GM20000 (cell line): ENCODE measurements at regions not wholly inside any gene's neighbourhood (a gene's known extent, or its start where the extent isn't known, plus 50 kb on each side); places are given as distances from the start of the nearest gene placed in this dataset.

Experiments
- DNase-seq: peaks from one replicate; pipeline ENCODE4 v3.0.0; 2012; ENCODE audit warnings: low spot score
- CTCF ChIP-seq: IDR thresholded peaks from 2 replicates; pipeline ENCODE4 v1.5.1; 2012; ENCODE audit warnings: mild to moderate bottlenecking, control low read depth; ENCODE audit errors: extremely low read depth, missing control alignments

- no peak for DNase-seq
- no peak for TF ChIP-seq CTCF
Observed at GRCh38 chr15:39506146-39506545, 74.7 kb upstream of the THBS1 start.

- TF ChIP-seq CTCF, result no peak
- DNase-seq, result no peak
Observed at GRCh38 chr15:39508536-39508935, 72.3 kb upstream of the THBS1 start.

- TF ChIP-seq CTCF, result no peak
- DNase-seq, result no peak
Observed at GRCh38 chr15:39510001-39510701, 70.7 kb upstream of the THBS1 start.

- no peak for DNase-seq
- no peak for TF ChIP-seq CTCF
Observed at GRCh38 chr15:39511000-39511915, 69.6 kb upstream of the THBS1 start.

- DNase-seq, result no peak
- no peak for TF ChIP-seq CTCF
Observed at GRCh38 chr15:39511916-39512260, 69.0 kb upstream of the THBS1 start.

GRCh38 chr15:39512643-39513042 lies 68.2 kb upstream of the THBS1 start:
- no peak for DNase-seq
- TF ChIP-seq CTCF, result no peak

DNA sequence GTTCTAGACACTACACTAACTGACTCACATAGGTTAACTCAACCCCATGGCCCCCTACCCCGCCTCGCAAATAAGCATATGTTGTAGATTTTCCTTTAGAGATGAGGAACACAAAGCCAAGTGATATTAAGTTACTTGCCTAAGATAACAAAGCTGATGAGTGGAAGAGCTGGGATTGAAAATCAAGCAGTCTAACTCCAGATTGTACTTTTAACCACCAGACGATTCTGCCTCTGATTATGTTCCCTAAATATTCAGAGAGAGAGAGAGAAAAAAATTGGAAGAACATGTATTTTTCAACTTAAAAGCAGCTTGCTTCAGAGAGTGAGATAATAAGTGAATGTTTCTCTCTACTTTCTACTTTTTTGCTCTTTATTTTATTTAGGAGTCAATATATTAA lies 66.9 kb upstream of the THBS1 start:
- DNase-seq, result no peak
- TF ChIP-seq CTCF, result no peak
